ENCODE measurements at regions not wholly inside any gene's neighbourhood (a gene's known extent, or its start where the extent isn't known, plus 50 kb on each side); places are given as distances from the start of the nearest gene placed in this dataset.

GRCh38 chr12:58629376-58629775, 290.9 kb downstream of the LRIG3 start:
- H3K9me3 ChIP-seq (ENCODE audit: control insufficient read depth, insufficient read depth, low read length) = no peaks in the 10 kb centered on the region
- no peaks in the 10 kb centered on the region for H3K4me1 ChIP-seq (ENCODE audit: control insufficient read depth, low read length)
- no peaks in the 10 kb centered on the region for H3K36me3 ChIP-seq (ENCODE audit: control insufficient read depth, low read length)
- no peak overlapping the region for H3K27ac ChIP-seq (ENCODE audit: low read depth, low read length)
- H4K20me1 ChIP-seq (ENCODE audit: control insufficient read depth, insufficient read depth, low read depth, low read length) = no peaks in the 10 kb centered on the region
- H3K79me2 ChIP-seq (ENCODE audit: control insufficient read depth, low read length) = no peaks in the 10 kb centered on the region
- H3K9me2 ChIP-seq (replicated peaks; ENCODE audit: control insufficient read depth, low read length) = no peaks in the 10 kb centered on the region
- no peak overlapping the region for H3K4me3 ChIP-seq (ENCODE audit: low read length)
- no peak for TF ChIP-seq EZH2phosphoT487 (IDR thresholded peaks at IDR 0.05; ENCODE audit: borderline replicate concordance, low read length)
- TF ChIP-seq CTCF (IDR thresholded peaks at IDR 0.05; ENCODE audit: low read depth, low read length, poor library complexity, severe bottlenecking) = no peak
- H3K4me2 ChIP-seq (ENCODE audit: low read length) = no peak overlapping the region
- no peaks in the 10 kb centered on the region for H3K27me3 ChIP-seq (ENCODE audit: control insufficient read depth, low read length)
- no peaks in the 10 kb centered on the region for H3F3A ChIP-seq (ENCODE audit: control insufficient read depth, insufficient read depth)

GRCh38 chr12:58633479-58633878, 286.8 kb downstream of the LRIG3 start:
- Histone ChIP-seq H3K4me3 (ENCODE audit: low read length) (no peak overlapping the region), H4K20me1 (ENCODE audit: control insufficient read depth, insufficient read depth, low read depth, low read length) (no peaks in the 10 kb centered on the region), H3K27ac (ENCODE audit: low read depth, low read length) (no peak overlapping the region)

GRCh38 chr12:58639318-58639934, 280.9 kb downstream of the LRIG3 start:
- H3K9me2 ChIP-seq (replicated peaks; ENCODE audit: control insufficient read depth, low read length) = no peaks in the 10 kb centered on the region
- H3K36me3 ChIP-seq (ENCODE audit: control insufficient read depth, low read length) = no peaks in the 10 kb centered on the region
- H3K27me3 ChIP-seq (ENCODE audit: control insufficient read depth, low read length) = no peaks in the 10 kb centered on the region
- no peaks in the 10 kb centered on the region for H3K9me3 ChIP-seq (ENCODE audit: control insufficient read depth, insufficient read depth, low read length)
- no peaks in the 10 kb centered on the region for H3K79me2 ChIP-seq (ENCODE audit: control insufficient read depth, low read length)
- no peaks in the 10 kb centered on the region for H3F3A ChIP-seq (ENCODE audit: control insufficient read depth, insufficient read depth)
- H3K4me2 ChIP-seq (ENCODE audit: low read length) = no peak overlapping the region
- no peaks in the 10 kb centered on the region for H4K20me1 ChIP-seq (ENCODE audit: control insufficient read depth, insufficient read depth, low read depth, low read length)
- H3K27ac ChIP-seq (ENCODE audit: low read depth, low read length) = no peak overlapping the region
- TF ChIP-seq CTCF (IDR thresholded peaks at IDR 0.05; ENCODE audit: low read depth, low read length, poor library complexity, severe bottlenecking) (no peak), EZH2phosphoT487 (IDR thresholded peaks at IDR 0.05; ENCODE audit: borderline replicate concordance, low read length) (no peak)
- no peak overlapping the region for H3K4me3 ChIP-seq (ENCODE audit: low read length)
- no peaks in the 10 kb centered on the region for H3K4me1 ChIP-seq (ENCODE audit: control insufficient read depth, low read length)

More at GRCh38 chr12:58633479-58633878, 286.8 kb downstream of the LRIG3 start:
- no peak overlapping the region for H3K4me2 ChIP-seq (ENCODE audit: low read length)
- H3K27me3 ChIP-seq (ENCODE audit: control insufficient read depth, low read length) = no peaks in the 10 kb centered on the region
- no peaks in the 10 kb centered on the region for H3K36me3 ChIP-seq (ENCODE audit: control insufficient read depth, low read length)
- no peaks in the 10 kb centered on the region for H3K9me2 ChIP-seq (replicated peaks; ENCODE audit: control insufficient read depth, low read length)
- H3F3A ChIP-seq (ENCODE audit: control insufficient read depth, insufficient read depth) = no peaks in the 10 kb centered on the region
- no peak for TF ChIP-seq CTCF (IDR thresholded peaks at IDR 0.05; ENCODE audit: low read depth, low read length, poor library complexity, severe bottlenecking)
- no peak for TF ChIP-seq EZH2phosphoT487 (IDR thresholded peaks at IDR 0.05; ENCODE audit: borderline replicate concordance, low read length)
- no peaks in the 10 kb centered on the region for H3K79me2 ChIP-seq (ENCODE audit: control insufficient read depth, low read length)
- H3K9me3 ChIP-seq (ENCODE audit: control insufficient read depth, insufficient read depth, low read length) = no peaks in the 10 kb centered on the region
- no peaks in the 10 kb centered on the region for H3K4me1 ChIP-seq (ENCODE audit: control insufficient read depth, low read length)

Measured in DOHH2 (cell line).